Jurkat, Clone E6-1 (cell line): ENCODE measurements at regions not wholly inside any gene's neighbourhood (a gene's known extent, or its start where the extent isn't known, plus 50 kb on each side); places are given as distances from the start of the nearest gene placed in this dataset.

ENCODE experiments used
- DNase-seq: peaks from one replicate; pipeline ENCODE4 v3.0.0-alpha.2; 2011; ENCODE audit warnings: low read depth, low spot score
- H3K4me3 ChIP-seq: 2 replicates; pipeline ENCODE4 v1.5.1; 2011; ENCODE audit warnings: mild to moderate bottlenecking, low read length, control low read depth, moderate library complexity

GRCh38 chr12:77535734-77536133, 295.0 kb upstream of the NAV3 start:
- DNase-seq = no peak

GRCh38 chr12:77531912-77532311, 298.8 kb upstream of the NAV3 start:
- no peak for DNase-seq
- no peak overlapping the region for H3K4me3 ChIP-seq

More at GRCh38 chr12:77535734-77536133, 295.0 kb upstream of the NAV3 start:
- H3K4me3 ChIP-seq = no peak overlapping the region

- no peak overlapping the region for H3K4me3 ChIP-seq
Measured at GRCh38 chr12:77522247-77522646, 308.4 kb upstream of the NAV3 start.

GRCh38 chr12:77521508-77522115, 309.1 kb upstream of the NAV3 start:
- no peak for DNase-seq
- no peak overlapping the region for H3K4me3 ChIP-seq

More at GRCh38 chr12:77522247-77522646, 308.4 kb upstream of the NAV3 start:
- DNase-seq = no peak

- DNase-seq = no peak
- H3K4me3 ChIP-seq = no peak overlapping the region
Measured at GRCh38 chr12:77514511-77514910, 316.2 kb upstream of the NAV3 start.

- no peak overlapping the region for H3K4me3 ChIP-seq
- no peak for DNase-seq
Measured at GRCh38 chr12:77510985-77511384, 319.7 kb upstream of the NAV3 start.

- DNase-seq = no peak
- no peak overlapping the region for H3K4me3 ChIP-seq
Measured at GRCh38 chr12:77504466-77504865, 326.2 kb upstream of the NAV3 start.

GRCh38 chr12:77500089-77500488, 330.6 kb upstream of the NAV3 start:
- DNase-seq = no peak
- no peak overlapping the region for H3K4me3 ChIP-seq

GRCh38 chr12:77497647-77498046, 333.0 kb upstream of the NAV3 start:
- DNase-seq = no peak
- no peak overlapping the region for H3K4me3 ChIP-seq

- no peak for DNase-seq
- no peak overlapping the region for H3K4me3 ChIP-seq
Measured at GRCh38 chr12:77496714-77497113, 334.0 kb upstream of the NAV3 start.

GRCh38 chr12:77494296-77494695, 336.4 kb upstream of the NAV3 start:
- DNase-seq = no peak
- H3K4me3 ChIP-seq = no peak overlapping the region

- H3K4me3 ChIP-seq = no peak overlapping the region
- DNase-seq = no peak
Measured at GRCh38 chr12:77493302-77494168, 337.2 kb upstream of the NAV3 start.

- H3K4me3 ChIP-seq = no peak overlapping the region
- no peak for DNase-seq
Measured at GRCh38 chr12:77492536-77492935, 338.2 kb upstream of the NAV3 start.

GRCh38 chr12:77489331-77489970, 341.2 kb upstream of the NAV3 start:
- H3K4me3 ChIP-seq = no peak overlapping the region
- DNase-seq = no peak

- DNase-seq = no peak
Measured at GRCh38 chr12:77488041-77488620, 342.6 kb upstream of the NAV3 start.

GRCh38 chr12:77486872-77487271, 343.8 kb upstream of the NAV3 start:
- H3K4me3 ChIP-seq = no peak overlapping the region
- no peak for DNase-seq

More at GRCh38 chr12:77488041-77488620, 342.6 kb upstream of the NAV3 start:
- H3K4me3 ChIP-seq = no peak overlapping the region

GRCh38 chr12:77485961-77486854, 344.5 kb upstream of the NAV3 start:
- no peak overlapping the region for H3K4me3 ChIP-seq
- no peak for DNase-seq

- H3K4me3 ChIP-seq = no peak overlapping the region
- no peak for DNase-seq
Measured at GRCh38 chr12:77481687-77482086, 349.0 kb upstream of the NAV3 start.
